Endothelial cell of umbilical vein (primary cell): ENCODE measurements at regions not wholly inside any gene's neighbourhood (a gene's known extent, or its start where the extent isn't known, plus 50 kb on each side); places are given as distances from the start of the nearest gene placed in this dataset.
"Not testable (repeated sequence)": the region's sequence is repeated elsewhere in the genome, so short reads cannot be mapped to it uniquely, and the experiment has no call there.

ENCODE experiments used
- BruUV-seq: library from RNA; stranded (reverse); fragments of 400-500 nt; replicated peaks from 2 replicates; lab custom pipeline; 2021; lab: Mats Ljungman, UMichigan
- CTCF ChIA-PET: fragments of 300-600, 350-600 bp; sonication (Branson Sonifier 250); formaldehyde crosslinking; loops from one replicate; lab custom pipeline; 2021; ENCODE audit warnings: antibody characterized with exemption, inconsistent platforms; lab: Charles Lee
- POLR2A ChIA-PET: fragments of 300-600, 350-600 bp; sonication (Branson Sonifier 250); formaldehyde crosslinking; loops from one replicate; lab custom pipeline; 2021; ENCODE audit warnings: antibody characterized with exemption, inconsistent platforms; lab: Charles Lee
- DNase-seq: peaks from one replicate; pipeline ENCODE4 v3.0.0-alpha.2; 2011; ENCODE audit warnings: low read depth, low spot score
- FAIRE-seq: peaks from 2 replicates; lab custom pipeline; 2011; peaks lifted over from hg19 to GRCh38; lab: Jason Lieb, UNC
- H2AFZ ChIP-seq: 2 replicates; pipeline ENCODE4 v1.6.0; 2012; ENCODE audit warnings: low read depth, low read length, control low read depth, inconsistent platforms
- H3K27ac ChIP-seq: 2 replicates; pipeline ENCODE4 v1.5.1; 2011; ENCODE audit warnings: low read depth, mild to moderate bottlenecking, control low read depth, low read length, moderate library complexity; ENCODE audit not compliant: insufficient read depth
- H3K27me3 ChIP-seq, 2 experiments: 2 replicates each; pipeline versions ENCODE4 v1.6.0 to v1.6.1; 2011; ENCODE audit warnings: low read length in 2 of 2, mixed read lengths in 1 of 2; ENCODE audit not compliant: control insufficient read depth in 2 of 2, insufficient read depth in 2 of 2
- H3K36me3 ChIP-seq, 2 experiments: 2 replicates in 1 of 2; 3 replicates in 1 of 2; pipeline ENCODE4 v1.5.1; 2011; ENCODE audit warnings: low read length in 2 of 2, mild to moderate bottlenecking in 1 of 2, moderate library complexity in 1 of 2; ENCODE audit not compliant: control insufficient read depth in 2 of 2, insufficient read depth in 2 of 2; ENCODE audit errors: extremely low read depth in 1 of 2
- H3K4me1 ChIP-seq: 3 replicates; pipeline ENCODE4 v1.5.1; 2011; ENCODE audit warnings: mild to moderate bottlenecking, low read length; ENCODE audit not compliant: control insufficient read depth, insufficient read depth; ENCODE audit errors: extremely low read depth
- H3K4me2 ChIP-seq: 2 replicates; pipeline ENCODE4 v1.6.1; 2011; ENCODE audit warnings: low read length, control low read depth, mixed read lengths; ENCODE audit not compliant: insufficient read depth
- H3K4me3 ChIP-seq, 3 experiments: fragments of 200-600 bp in 1 of 3; sonication (generic), shearing (Covaris generic) in 1 of 3; replicated peaks in 1 of 3; 2 replicates each; pipeline ENCODE4 v1.5.1; 2011 to 2016; ENCODE audit warnings: control low read depth in 3 of 3, low read length in 3 of 3, mild to moderate bottlenecking in 2 of 3, inconsistent platforms in 1 of 3, low read depth in 1 of 3, moderate library complexity in 1 of 3; ENCODE audit not compliant: insufficient read depth in 1 of 3
- H3K79me2 ChIP-seq: 2 replicates; pipeline ENCODE4 v1.6.0; 2012; ENCODE audit warnings: low read length, inconsistent platforms; ENCODE audit not compliant: control insufficient read depth, insufficient read depth
- H3K9ac ChIP-seq: replicated peaks from 2 replicates; pipeline ENCODE3; 2011; ENCODE audit warnings: low read length, control low read depth; ENCODE audit not compliant: insufficient read depth; ENCODE audit errors: extremely low read depth
- H3K9me1 ChIP-seq: replicated peaks from 3 replicates; pipeline ENCODE4 v1.6.0; 2011; ENCODE audit warnings: mild to moderate bottlenecking, low read length; ENCODE audit not compliant: control insufficient read depth, insufficient read depth; ENCODE audit errors: extremely low read depth
- H3K9me3 ChIP-seq: replicated peaks from 2 replicates; pipeline ENCODE4 v1.5.1; 2012; ENCODE audit warnings: low read length, inconsistent platforms; ENCODE audit not compliant: control insufficient read depth, insufficient read depth
- H4K20me1 ChIP-seq: replicated peaks from 2 replicates; pipeline ENCODE3; 2011; ENCODE audit warnings: mild to moderate bottlenecking, low read length; ENCODE audit not compliant: control insufficient read depth, insufficient read depth; ENCODE audit errors: extremely low read depth
- POLR2A ChIP-seq: IDR thresholded peaks from 2 replicates; pipeline ENCODE4 v1.6.1; 2012; ENCODE audit warnings: low read depth, mild to moderate bottlenecking, control low read depth, low read length
- dilution Hi-C: fragments of 300-500 bp; cut with MboI; formaldehyde crosslinking; loops from one replicate; pipeline ENCODE4 v1.15.0; 2019; ENCODE audit warnings: low sequenced_read_pairs; ENCODE audit not compliant: extremely low pct_ligation_motif_present
- intact Hi-C: fragments of 100-400 bp; cut with micrococcal nuclease; formaldehyde crosslinking; loops from one replicate; pipeline ENCODE4 v1.10.0; 2022

DNA sequence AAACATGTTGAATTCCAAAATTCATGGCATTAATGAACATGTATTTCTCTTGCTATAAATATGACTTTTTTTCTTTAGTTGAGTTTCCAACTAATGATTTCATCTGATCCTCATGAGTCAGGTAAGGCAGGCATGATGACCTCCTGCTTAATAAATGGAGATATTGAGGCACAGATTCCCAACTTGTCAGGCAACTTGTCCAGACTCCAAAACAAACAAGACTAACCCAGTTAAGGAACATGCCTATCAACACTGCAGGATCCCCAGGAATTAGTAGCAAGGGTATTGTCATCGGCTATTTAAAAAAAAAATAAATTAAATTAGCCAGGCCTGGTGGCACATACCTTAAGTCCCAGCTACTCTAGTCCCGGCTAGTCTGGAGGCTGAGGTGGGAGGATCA is 121.3 kb upstream of the SALL4 start:
- Histone ChIP-seq H3K9me1 (no peaks in the 10 kb centered on the region), H3K9me3 (no peaks in the 10 kb centered on the region), H3K4me1 (peaks cover 16% of the 10 kb centered on the region), H3K4me3 (no peak overlapping the region), H3K27ac (no peak overlapping the region), H3K4me2 (no peak overlapping the region), H2AFZ (no peak overlapping the region), H3K36me3 (no peaks in the 10 kb centered on the region), H3K79me2 (no peaks in the 10 kb centered on the region), H3K9ac (no peak overlapping the region), H3K27me3 (no peaks in the 10 kb centered on the region), H4K20me1 (no peaks in the 10 kb centered on the region)
- no peak for TF ChIP-seq POLR2A
- BruUV-seq, result no TSS peak
- intact Hi-C loops (no loop called here), dilution Hi-C loops (no loop called here)
- POLR2A ChIA-PET, result no interaction called here
- DNase-seq (no peak), FAIRE-seq (no peak)
- CTCF ChIA-PET, result interaction anchor here (1.0 to 2.1 kb wide), 3 partner anchors 11 to 124 kb away, joined by 3 to 8 read pairs (median 3); no protein-coding TSS in a partner anchor

DNA sequence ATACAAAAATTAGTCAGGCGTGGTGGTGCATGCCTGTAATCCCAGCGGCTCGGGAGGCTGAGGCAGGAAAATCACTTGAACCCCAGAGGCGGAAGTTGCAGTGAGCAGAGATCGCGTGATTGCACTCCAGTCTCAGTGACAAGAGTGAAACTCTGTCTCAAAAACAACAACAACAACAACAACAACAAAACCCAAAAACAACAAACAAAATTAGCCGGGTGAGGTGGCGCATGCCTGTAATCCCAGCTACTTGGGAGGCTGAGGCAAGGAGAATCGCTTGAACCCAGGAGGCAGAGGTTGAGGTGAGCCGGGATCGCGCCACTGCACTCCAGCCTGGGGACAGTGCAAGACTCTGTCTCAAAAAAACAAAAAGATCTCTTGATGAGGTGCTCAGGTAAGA is 120.5 kb upstream of the SALL4 start:
- not testable (repeated sequence) for BruUV-seq

More for the DNA sequence above, 120.5 kb upstream of the SALL4 start:
- dilution Hi-C loops, H3K9ac ChIP-seq, H3K27me3 ChIP-seq, H3K4me3 ChIP-seq, DNase-seq, H3K9me1 ChIP-seq, FAIRE-seq, H3K4me2 ChIP-seq, H4K20me1 ChIP-seq, H2AFZ ChIP-seq, H3K36me3 ChIP-seq, intact Hi-C loops, H3K27ac ChIP-seq, H3K79me2 ChIP-seq, H3K9me3 ChIP-seq, POLR2A ChIA-PET: not testable (repeated sequence)
- H3K4me1 ChIP-seq, result peaks cover 15% of the 10 kb centered on the region
- CTCF ChIA-PET, result interaction anchor here (1.4 to 2.1 kb wide), 2 partner anchors 43 to 123 kb away, joined by 3 to 8 read pairs; no protein-coding TSS in a partner anchor
